HEK293T (cell line): ENCODE measurements at regions not wholly inside any gene's neighbourhood (a gene's known extent, or its start where the extent isn't known, plus 50 kb on each side); places are given as distances from the start of the nearest gene placed in this dataset.

Experiments used
- CTCF ChIA-PET: fragments of 350-600 bp; formaldehyde crosslinking; extraction: SDS; loops from one replicate; lab custom pipeline; 2021; ENCODE audit warnings: antibody characterized with exemption, inconsistent platforms; lab: Yijun Ruan, JAX
- POLR2A ChIA-PET: fragments of 350-600 bp; formaldehyde crosslinking; extraction: SDS; loops from one replicate; lab custom pipeline; 2020; ENCODE audit warnings: antibody characterized with exemption, inconsistent platforms; lab: Yijun Ruan, JAX
- DNase-seq: peaks from one replicate; pipeline ENCODE4 v3.0.0; 2012; ENCODE audit warnings: mixed read lengths; ENCODE audit errors: extremely low spot score
- ARNT ChIP-seq: fragments of 450-650 bp; IDR thresholded peaks from 2 replicates; pipeline ENCODE4 v1.6.1; 2017; ENCODE audit warnings: mild to moderate bottlenecking
- BHLHE40 ChIP-seq: fragments of 450-650 bp; IDR thresholded peaks from 2 replicates; pipeline ENCODE4 v1.6.1; 2016; ENCODE audit warnings: mild to moderate bottlenecking, moderate library complexity, borderline replicate concordance
- CTBP1 ChIP-seq: fragments of 450-650 bp; IDR thresholded peaks from 2 replicates; pipeline ENCODE4 v1.6.1; 2016; ENCODE audit warnings: borderline replicate concordance
- ELF4 ChIP-seq: fragments of 450-650 bp; IDR thresholded peaks from 2 replicates; pipeline ENCODE4 v1.6.1; 2017; ENCODE audit warnings: antibody characterized with exemption
- FOXA1 ChIP-seq: fragments of 450-650 bp; IDR thresholded peaks from 2 replicates; pipeline ENCODE4 v1.6.1; 2016; ENCODE audit warnings: mild to moderate bottlenecking
- FOXK2 ChIP-seq: fragments of 450-650 bp; IDR thresholded peaks from 2 replicates; pipeline ENCODE4 v1.6.1; 2016; ENCODE audit warnings: mild to moderate bottlenecking
- FOXM1 ChIP-seq: fragments of 450-650 bp; IDR thresholded peaks from 2 replicates; pipeline ENCODE4 v1.6.1; 2017; ENCODE audit warnings: mild to moderate bottlenecking, borderline replicate concordance
- HDGF ChIP-seq: fragments of 450-650 bp; IDR thresholded peaks from 2 replicates; pipeline ENCODE4 v1.6.1; 2017; ENCODE audit warnings: antibody characterized with exemption, borderline replicate concordance
- L3MBTL2 ChIP-seq: fragments of 450-650 bp; conservative IDR thresholded peaks from 2 replicates; pipeline ENCODE4 v1.6.1; 2016; ENCODE audit warnings: mild to moderate bottlenecking
- LEF1 ChIP-seq: fragments of 450-650 bp; IDR thresholded peaks from 2 replicates; pipeline ENCODE4 v1.6.1; 2017; ENCODE audit warnings: mild to moderate bottlenecking, borderline replicate concordance
- NFRKB ChIP-seq: fragments of 450-650 bp; IDR thresholded peaks from 2 replicates; pipeline ENCODE4 v1.6.1; 2016; ENCODE audit warnings: mild to moderate bottlenecking, moderate library complexity
- SP1 ChIP-seq: fragments of 450-650 bp; IDR thresholded peaks from 2 replicates; pipeline ENCODE4 v1.6.1; 2017
- SUZ12 ChIP-seq: fragments of 450-650 bp; IDR thresholded peaks from 2 replicates; pipeline ENCODE4 v1.6.1; 2016; ENCODE audit warnings: mild to moderate bottlenecking
- TARDBP ChIP-seq: fragments of 450-650 bp; IDR thresholded peaks from 2 replicates; pipeline ENCODE4 v1.6.1; 2016
- ZNF384 ChIP-seq: fragments of 450-650 bp; IDR thresholded peaks from 2 replicates; pipeline ENCODE4 v1.6.1; 2016
- TF ChIP-seq, protein P1 (sequence below): fragments of 450-650 bp; IDR thresholded peaks from 2 replicates; pipeline ENCODE4 v1.6.1; 2016

DNA sequence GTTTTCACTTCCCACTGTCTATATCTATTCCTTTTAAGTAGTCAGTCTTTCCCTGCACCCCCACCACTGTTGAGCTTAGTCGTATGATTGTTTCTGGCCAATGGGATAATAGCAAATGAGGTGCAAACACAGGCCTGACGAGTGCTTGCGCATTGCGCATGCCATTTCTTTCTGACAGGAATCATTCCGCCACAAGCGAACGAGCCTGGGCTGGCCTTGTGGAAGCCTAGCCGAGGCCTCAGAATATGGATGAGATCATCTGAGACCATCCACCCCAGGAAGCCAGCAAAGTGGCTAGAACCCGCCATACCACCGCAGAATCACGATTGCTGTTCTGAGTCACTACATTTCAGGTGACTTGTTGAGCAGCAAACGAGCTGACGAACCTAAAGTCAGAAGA lies 52.2 kb upstream of the PRL start:
- DNase-seq: no peak
- CTCF ChIA-PET: no interaction called here
- POLR2A ChIA-PET: no interaction called here
- no peak for TF ChIP-seq TARDBP
- no peak for TF ChIP-seq NFRKB
- no peak for TF ChIP-seq ARNT
- TF ChIP-seq HDGF: no peak
- TF ChIP-seq FOXM1: no peak
- TF ChIP-seq ZNF384: no peak
- TF ChIP-seq CTBP1: no peak
- TF ChIP-seq SUZ12: no peak
- TF ChIP-seq L3MBTL2: no peak
- no peak for TF ChIP-seq BHLHE40
- no peak for TF ChIP-seq SP1
- no peak for TF ChIP-seq FOXK2
- TF ChIP-seq LEF1: no peak
- no peak for TF ChIP-seq ELF4

DNA sequence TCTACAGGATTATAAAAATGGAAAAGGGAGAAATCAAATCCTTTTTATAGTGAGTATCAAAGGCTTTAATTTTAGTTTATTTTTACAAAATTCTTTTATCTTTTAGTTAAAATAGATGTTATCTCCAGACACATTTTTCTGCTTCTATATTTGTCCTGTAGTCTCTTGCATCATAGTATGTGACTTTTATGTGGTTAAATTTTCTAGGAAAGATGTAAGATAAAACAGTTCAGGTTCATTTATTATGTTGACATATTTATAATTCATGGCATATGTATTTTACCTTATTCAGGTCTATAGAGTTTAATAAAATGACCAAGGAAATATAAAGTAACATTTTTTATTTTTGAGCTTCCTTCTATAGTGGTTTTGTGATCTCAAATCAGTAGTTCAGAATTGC lies 52.7 kb upstream of the PRL start:
- TF ChIP-seq ARNT (no peak), HDGF (no peak), SUZ12 (no peak), NFRKB (no peak), CTBP1 (no peak), FOXM1 (no peak), BHLHE40 (no peak)
- ChIA-PET CTCF (interaction anchor here (0.5 kb wide), 1 partner anchor 93 kb away, joined by 4 read pairs; no protein-coding TSS in a partner anchor), POLR2A (interaction anchor here (0.6 kb wide), 1 partner anchor 519 kb away, joined by 3 read pairs; no protein-coding TSS in a partner anchor)
- DNase-seq: no peak

DNA sequence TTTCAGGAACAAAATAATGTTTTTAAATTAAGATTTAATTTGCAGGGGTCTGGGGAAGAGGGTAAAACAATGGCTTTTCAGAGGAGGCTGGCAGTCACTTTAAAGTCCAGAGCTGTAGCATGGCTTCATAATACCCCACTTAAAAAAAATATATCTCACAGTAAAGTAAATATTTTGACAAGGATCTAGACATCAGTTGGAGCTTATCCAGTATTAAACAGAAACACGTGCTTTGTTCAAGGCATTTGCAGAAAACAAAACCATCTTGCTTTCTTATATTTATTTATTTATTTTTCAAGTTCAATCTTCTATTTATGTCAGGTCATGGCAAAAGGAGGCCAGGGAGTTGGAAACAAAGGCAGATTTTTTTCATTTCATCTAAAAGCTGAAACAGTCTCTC lies 53.3 kb upstream of the PRL start:
- no peak for DNase-seq
- TF ChIP-seq FOXM1: no peak
- TF ChIP-seq, protein P1, sequence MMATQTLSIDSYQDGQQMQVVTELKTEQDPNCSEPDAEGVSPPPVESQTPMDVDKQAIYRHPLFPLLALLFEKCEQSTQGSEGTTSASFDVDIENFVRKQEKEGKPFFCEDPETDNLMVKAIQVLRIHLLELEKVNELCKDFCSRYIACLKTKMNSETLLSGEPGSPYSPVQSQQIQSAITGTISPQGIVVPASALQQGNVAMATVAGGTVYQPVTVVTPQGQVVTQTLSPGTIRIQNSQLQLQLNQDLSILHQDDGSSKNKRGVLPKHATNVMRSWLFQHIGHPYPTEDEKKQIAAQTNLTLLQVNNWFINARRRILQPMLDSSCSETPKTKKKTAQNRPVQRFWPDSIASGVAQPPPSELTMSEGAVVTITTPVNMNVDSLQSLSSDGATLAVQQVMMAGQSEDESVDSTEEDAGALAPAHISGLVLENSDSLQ: no peak
- ChIA-PET CTCF (interaction anchor here (0.5 to 0.6 kb wide), 2 partner anchors 93 to 1492 kb away, joined by 3 to 4 read pairs; no protein-coding TSS in a partner anchor), POLR2A (interaction anchor here (0.6 kb wide), 1 partner anchor 519 kb away, joined by 3 read pairs; no protein-coding TSS in a partner anchor)

DNA sequence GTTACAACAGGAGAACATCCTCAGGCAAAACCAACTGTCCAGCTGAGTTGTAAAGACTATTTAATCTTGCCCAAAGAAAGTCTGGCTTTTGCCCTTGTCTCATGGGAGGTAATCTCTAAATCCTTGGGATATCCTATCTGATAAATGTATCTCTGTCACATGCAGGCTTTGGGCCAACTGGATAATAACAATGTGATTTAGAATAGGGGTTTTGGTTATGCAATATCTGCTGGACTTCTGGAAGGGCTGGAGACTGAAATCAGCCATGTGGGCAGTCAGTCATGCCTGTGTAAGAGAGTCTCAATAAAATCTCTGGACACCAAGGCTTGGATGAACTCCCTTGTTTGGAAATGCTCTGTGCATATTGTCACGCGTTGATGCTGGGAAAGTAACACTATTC lies 56.3 kb upstream of the PRL start:
- TF ChIP-seq LEF1 (no peak), FOXK2 (no peak), ARNT (no peak), SUZ12 (no peak), L3MBTL2 (no peak), ZNF384 (no peak), ELF4 (no peak)
- TF ChIP-seq, protein P1: no peak
- no peak for DNase-seq
- ChIA-PET CTCF (no interaction called here), POLR2A (no interaction called here)

DNA sequence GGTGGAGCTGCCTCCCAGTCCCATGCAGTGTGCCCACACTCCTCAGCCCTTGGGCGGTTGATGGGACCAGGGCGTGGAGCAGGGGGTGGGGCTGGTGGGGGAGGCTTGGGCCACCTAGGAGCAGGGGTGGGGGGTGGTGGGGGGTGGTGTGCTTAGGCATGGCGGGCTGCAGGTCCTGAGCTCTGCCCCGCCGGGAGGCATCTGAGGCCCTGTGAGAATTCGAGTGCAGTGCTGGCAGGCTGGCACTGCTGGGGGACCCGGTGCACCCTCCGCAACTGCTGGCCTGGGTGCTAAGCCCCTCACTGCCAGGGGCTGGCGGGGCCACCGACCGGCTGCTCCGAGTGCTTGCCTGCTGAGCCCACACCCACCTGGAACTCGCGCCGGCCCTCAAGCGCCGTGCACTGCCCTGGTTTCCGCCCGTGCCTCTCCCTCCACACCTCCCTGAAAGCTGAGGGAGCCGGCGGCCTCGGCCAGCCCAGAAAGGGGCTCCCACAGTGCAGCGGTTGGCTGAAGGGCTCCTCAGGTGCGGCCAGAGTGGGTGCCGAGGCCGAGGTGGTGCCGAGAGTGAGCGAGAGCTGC lies 59.6 kb upstream of the PRL start:
- ChIA-PET POLR2A (no interaction called here), CTCF (interaction anchor here (0.6 kb wide), 1 partner anchor 968 kb away, joined by 3 read pairs; no protein-coding TSS in a partner anchor)
- DNase-seq: no peak
- TF ChIP-seq FOXK2 (no peak), ELF4 (no peak)

DNA sequence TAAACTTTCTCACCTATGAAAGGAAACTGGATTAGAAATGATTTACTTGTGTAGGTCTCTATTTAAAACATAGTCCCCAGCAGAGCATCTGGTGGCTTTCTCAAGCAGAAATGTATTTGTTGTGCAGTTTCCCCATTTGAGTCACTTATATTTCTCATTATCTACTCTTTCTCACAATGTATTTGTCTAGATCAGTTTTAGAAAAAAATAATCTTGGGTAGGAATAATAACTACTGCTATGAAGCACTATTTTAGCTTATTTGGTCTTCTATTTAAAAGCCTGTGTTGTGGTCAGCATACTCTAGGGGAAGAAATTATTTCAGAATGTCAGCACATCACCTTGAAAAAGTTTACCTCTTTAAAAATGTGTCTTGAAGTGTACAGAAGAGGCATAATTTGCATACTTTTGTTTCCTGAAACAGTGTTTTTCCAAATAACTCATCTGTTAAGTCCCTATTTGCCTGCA lies 60.9 kb upstream of the PRL start:
- ChIA-PET POLR2A (no interaction called here), CTCF (no interaction called here)
- DNase-seq: no peak
- TF ChIP-seq SUZ12: no peak
- TF ChIP-seq L3MBTL2: no peak

DNA sequence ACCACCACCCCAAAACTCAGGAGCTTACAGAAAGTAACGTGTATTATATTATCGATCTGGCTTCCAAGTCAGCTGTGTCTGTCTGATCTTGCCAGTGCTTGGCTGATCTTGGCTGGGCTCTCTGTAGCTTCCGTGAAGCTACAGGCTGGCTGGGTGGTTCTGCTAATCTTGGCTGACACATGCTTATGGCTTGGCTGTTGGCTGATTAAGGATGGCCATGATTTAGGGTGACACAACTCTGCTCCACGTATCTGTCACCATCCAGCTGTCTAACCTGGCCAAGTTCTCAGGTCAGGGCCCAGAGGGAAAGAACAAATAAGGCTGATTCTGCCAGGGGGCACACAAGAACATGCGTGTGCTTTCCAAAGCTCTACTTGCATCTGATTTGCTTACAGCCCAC lies 64.7 kb upstream of the PRL start:
- ChIA-PET POLR2A (no interaction called here), CTCF (no interaction called here)
- no peak for TF ChIP-seq NFRKB
- TF ChIP-seq LEF1: no peak
- no peak for TF ChIP-seq TARDBP
- DNase-seq: no peak

DNA sequence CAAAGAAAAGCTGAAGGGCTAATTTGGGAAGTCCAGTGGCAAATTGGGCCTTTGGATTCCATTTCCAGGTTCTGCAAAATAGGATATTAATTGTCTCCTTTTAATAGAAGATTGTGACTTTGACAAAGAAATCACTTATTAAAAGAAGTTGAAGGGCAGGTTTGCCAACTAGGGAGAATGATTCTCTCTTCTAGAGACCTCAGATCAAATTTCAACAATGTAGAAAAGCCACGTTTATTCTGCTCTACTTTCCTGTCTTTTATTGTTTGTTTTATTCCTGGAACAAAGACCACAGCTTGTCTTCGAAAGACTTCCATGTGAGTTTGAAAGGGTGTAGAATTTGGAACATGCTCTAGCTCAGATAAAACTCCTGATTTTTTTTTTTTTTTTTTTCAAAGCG lies 65.5 kb upstream of the PRL start:
- POLR2A ChIA-PET: no interaction called here
- CTCF ChIA-PET: no interaction called here
- no peak for TF ChIP-seq L3MBTL2
- no peak for TF ChIP-seq FOXK2
- no peak for TF ChIP-seq SUZ12
- TF ChIP-seq SP1: no peak
- TF ChIP-seq BHLHE40: no peak
- TF ChIP-seq TARDBP: no peak
- no peak for TF ChIP-seq ARNT
- no peak for TF ChIP-seq HDGF
- no peak for TF ChIP-seq FOXM1
- no peak for TF ChIP-seq ZNF384
- TF ChIP-seq FOXA1: no peak
- TF ChIP-seq LEF1: no peak
- no peak for TF ChIP-seq NFRKB
- TF ChIP-seq, protein P1: no peak
- TF ChIP-seq ELF4: no peak
- TF ChIP-seq CTBP1: no peak

More for the DNA sequence above, 65.5 kb upstream of the PRL start:
- no peak for DNase-seq
